ENCODE measurements at regions not wholly inside any gene's neighbourhood (a gene's known extent, or its start where the extent isn't known, plus 50 kb on each side); places are given as distances from the start of the nearest gene placed in this dataset.
"Not testable (repeated sequence)": the region's sequence is repeated elsewhere in the genome, so short reads cannot be mapped to it uniquely, and the experiment has no call there.

- not testable (repeated sequence) for TF ChIP-seq CTCF (IDR thresholded peaks at IDR 0.05; ENCODE audit: low read length); EZH2 (optimal IDR thresholded peaks at IDR 0.05; ENCODE audit: low read depth, low read length)
These were observed 252.8 kb upstream of the INTU start for GRCh38 chr4:127379948-127380347.
